ENCODE measurements at regions not wholly inside any gene's neighbourhood (a gene's known extent, or its start where the extent isn't known, plus 50 kb on each side); places are given as distances from the start of the nearest gene placed in this dataset.

DNA sequence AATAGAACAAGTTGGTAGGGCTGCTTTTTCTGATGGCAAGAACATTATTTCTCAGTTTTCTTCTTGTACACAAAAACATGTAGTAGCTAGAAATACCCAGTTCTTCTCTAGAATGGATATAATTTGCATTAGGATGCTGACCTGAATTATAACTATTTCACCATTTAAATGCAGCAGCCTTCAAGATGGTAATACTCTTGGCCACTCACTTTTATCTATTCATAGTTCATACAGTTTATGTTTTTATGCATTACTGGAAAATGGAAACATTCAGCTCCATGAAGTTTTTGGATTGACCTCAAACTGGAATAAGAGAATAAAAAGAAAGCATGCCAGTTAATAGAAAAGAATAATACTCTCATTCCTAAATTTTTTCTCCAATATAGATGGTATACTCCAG is 487.4 kb downstream of the PABPC4L start:
- intact Hi-C loops (cut with DNase I; ENCODE audit: low total_unique reads) (no loop called here), in situ Hi-C loops (cut with MboI; ENCODE audit: low pct_ligation_motif_present in 1 of 4, low pct_unique_long_range_greater_than_20kb in 1 of 4, low sequenced_read_pairs in 3 of 4) (no loop called here)
- Histone ChIP-seq H3K4me3 (no peak overlapping the region), H3K36me3 (no peaks in the 10 kb centered on the region), H3K4me1 (no peaks in the 10 kb centered on the region), H3K9me3 (no peaks in the 10 kb centered on the region), H3K27ac (no peak overlapping the region), H3K27me3 (no peaks in the 10 kb centered on the region)
- no peak for DNase-seq
- TF ChIP-seq EP300 (IDR thresholded peaks at IDR 0.05; ENCODE audit: low read depth) (no peak), POLR2A (IDR thresholded peaks at IDR 0.05) (no peak), POLR2AphosphoS5 (IDR thresholded peaks at IDR 0.05) (no peak)
- TF ChIP-seq, protein P1, sequence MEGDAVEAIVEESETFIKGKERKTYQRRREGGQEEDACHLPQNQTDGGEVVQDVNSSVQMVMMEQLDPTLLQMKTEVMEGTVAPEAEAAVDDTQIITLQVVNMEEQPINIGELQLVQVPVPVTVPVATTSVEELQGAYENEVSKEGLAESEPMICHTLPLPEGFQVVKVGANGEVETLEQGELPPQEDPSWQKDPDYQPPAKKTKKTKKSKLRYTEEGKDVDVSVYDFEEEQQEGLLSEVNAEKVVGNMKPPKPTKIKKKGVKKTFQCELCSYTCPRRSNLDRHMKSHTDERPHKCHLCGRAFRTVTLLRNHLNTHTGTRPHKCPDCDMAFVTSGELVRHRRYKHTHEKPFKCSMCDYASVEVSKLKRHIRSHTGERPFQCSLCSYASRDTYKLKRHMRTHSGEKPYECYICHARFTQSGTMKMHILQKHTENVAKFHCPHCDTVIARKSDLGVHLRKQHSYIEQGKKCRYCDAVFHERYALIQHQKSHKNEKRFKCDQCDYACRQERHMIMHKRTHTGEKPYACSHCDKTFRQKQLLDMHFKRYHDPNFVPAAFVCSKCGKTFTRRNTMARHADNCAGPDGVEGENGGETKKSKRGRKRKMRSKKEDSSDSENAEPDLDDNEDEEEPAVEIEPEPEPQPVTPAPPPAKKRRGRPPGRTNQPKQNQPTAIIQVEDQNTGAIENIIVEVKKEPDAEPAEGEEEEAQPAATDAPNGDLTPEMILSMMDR (IDR thresholded peaks at IDR 0.05): no peak

DNA sequence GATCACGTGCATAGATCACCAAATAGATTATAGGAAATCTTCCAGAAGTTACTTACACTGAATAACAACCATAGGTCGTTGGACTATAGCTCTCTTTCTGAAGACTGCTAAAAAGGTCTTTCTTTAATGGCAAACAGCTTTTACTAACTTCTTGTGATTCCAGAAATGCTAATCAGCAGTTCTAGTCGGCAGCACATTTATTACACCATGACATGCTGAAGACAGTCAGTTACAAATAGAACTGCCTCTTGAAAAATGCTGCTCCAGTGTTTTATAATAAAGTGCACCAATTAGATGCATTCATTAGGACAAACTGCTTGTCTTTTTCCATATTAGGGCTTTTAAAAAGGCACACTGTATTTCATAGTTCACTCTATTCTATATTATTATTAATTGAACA is 488.2 kb downstream of the PABPC4L start:
- in situ Hi-C loops (cut with MboI; ENCODE audit: low pct_ligation_motif_present in 1 of 4, low pct_unique_long_range_greater_than_20kb in 1 of 4, low sequenced_read_pairs in 3 of 4): no loop called here
- Histone ChIP-seq H3K4me1 (no peaks in the 10 kb centered on the region), H3K9me3 (peaks cover 0 to 4% of the 10 kb centered on the region in 2 donors), H3K27me3 (no peaks in the 10 kb centered on the region), H3K27ac (no peak overlapping the region), H3K4me3 (no peak overlapping the region), H3K36me3 (no peaks in the 10 kb centered on the region)
- DNase-seq: no peak
- intact Hi-C loops (cut with DNase I; ENCODE audit: low total_unique reads): no loop called here
- WGBS, 2 donors (ENCODE audit: low coverage in 1 of 2): 40 to 53% methylated on average over 3 of the region's 3 CpGs
- no peak for TF ChIP-seq POLR2AphosphoS5 (IDR thresholded peaks at IDR 0.05)

DNA sequence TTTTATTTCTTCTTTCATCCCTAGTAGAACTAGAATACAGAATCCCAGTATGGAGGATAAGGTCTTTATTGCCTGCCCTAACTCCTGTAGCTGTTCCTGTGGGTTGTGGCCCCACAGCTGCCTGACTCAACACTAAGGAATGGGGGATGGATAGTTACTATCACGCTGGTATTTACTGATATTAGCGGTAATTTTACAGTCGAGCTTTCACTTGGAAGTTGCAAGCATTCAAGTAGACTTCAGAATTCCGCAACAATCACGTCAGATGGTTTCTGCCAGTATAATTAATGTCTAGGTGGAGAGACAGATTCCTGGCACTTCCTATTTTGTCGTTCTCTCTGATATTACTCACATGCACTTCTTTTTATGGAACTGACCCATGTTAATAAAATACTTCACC is 489.8 kb downstream of the PABPC4L start:
- 81% methylated on average over 6 of the region's 6 CpGs; no CpG with 5 or more reads in 1 of the 2 donors for WGBS, 2 donors (ENCODE audit: low coverage in 1 of 2)
- intact Hi-C loops (cut with DNase I; ENCODE audit: low total_unique reads): no loop called here
- H3K27ac ChIP-seq: no peak overlapping the region

DNA sequence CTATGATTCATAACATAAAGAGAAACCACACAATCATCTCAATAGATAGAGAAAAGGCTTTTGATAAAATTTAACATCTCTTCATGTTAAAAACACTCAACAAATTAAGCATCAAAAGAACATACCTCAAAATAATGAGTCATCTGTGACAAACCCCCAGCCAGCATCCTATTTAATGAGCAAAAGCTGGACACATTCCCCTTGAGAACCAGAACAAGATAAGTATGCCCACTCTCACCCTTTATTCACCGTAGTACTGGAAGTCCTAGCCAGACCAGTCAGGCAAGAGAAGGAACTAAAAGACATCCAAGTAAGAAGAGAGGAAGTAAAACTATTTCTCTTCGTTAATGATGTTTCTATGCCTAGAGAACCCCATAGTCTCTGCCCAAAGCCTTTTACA is 507.2 kb downstream of the PABPC4L start:
- intact Hi-C loops (cut with DNase I; ENCODE audit: low total_unique reads) (loop anchor here (1.0 kb wide), 1 partner anchor 37 kb away; no protein-coding TSS in a partner anchor), in situ Hi-C loops (cut with MboI; ENCODE audit: low pct_ligation_motif_present in 1 of 4, low pct_unique_long_range_greater_than_20kb in 1 of 4, low sequenced_read_pairs in 3 of 4) (no loop called here)
- DNase-seq: no peak
- H3K4me3 ChIP-seq: no peak overlapping the region
- TF ChIP-seq, protein P1 (IDR thresholded peaks at IDR 0.05): no peak
- TF ChIP-seq POLR2A (IDR thresholded peaks at IDR 0.05) (no peak), POLR2AphosphoS5 (IDR thresholded peaks at IDR 0.05) (no peak), EP300 (IDR thresholded peaks at IDR 0.05; ENCODE audit: low read depth) (no peak)
- no peak overlapping the region for H3K27ac ChIP-seq
- WGBS, 2 donors (ENCODE audit: low coverage in 1 of 2): 86 to 89% methylated on average over 2 of the region's 2 CpGs
- no peaks in the 10 kb centered on the region for H3K4me1 ChIP-seq
- H3K27me3 ChIP-seq: no peaks in the 10 kb centered on the region
- H3K36me3 ChIP-seq: no peaks in the 10 kb centered on the region
- H3K9me3 ChIP-seq: no peaks in the 10 kb centered on the region

More for the DNA sequence above, 489.8 kb downstream of the PABPC4L start:
- H3K9me3 ChIP-seq: peaks cover 0 to 4% of the 10 kb centered on the region in 2 donors
- no peak for DNase-seq
- H3K4me1 ChIP-seq: no peaks in the 10 kb centered on the region
- TF ChIP-seq POLR2AphosphoS5 (IDR thresholded peaks at IDR 0.05) (no peak), EP300 (IDR thresholded peaks at IDR 0.05; ENCODE audit: low read depth) (no peak), POLR2A (IDR thresholded peaks at IDR 0.05) (no peak)
- TF ChIP-seq, protein P1 (IDR thresholded peaks at IDR 0.05): no peak
- H3K36me3 ChIP-seq: no peaks in the 10 kb centered on the region
- in situ Hi-C loops (cut with MboI; ENCODE audit: low pct_ligation_motif_present in 1 of 4, low pct_unique_long_range_greater_than_20kb in 1 of 4, low sequenced_read_pairs in 3 of 4): no loop called here
- no peak overlapping the region for H3K4me3 ChIP-seq
- no peaks in the 10 kb centered on the region for H3K27me3 ChIP-seq

GRCh38 chr4:133683967-133684366 is 517.6 kb downstream of the PABPC4L start:
- TF ChIP-seq POLR2AphosphoS5 (IDR thresholded peaks at IDR 0.05) (no peak), POLR2A (IDR thresholded peaks at IDR 0.05) (no peak), EP300 (IDR thresholded peaks at IDR 0.05; ENCODE audit: low read depth) (no peak)
- TF ChIP-seq, protein P1 (IDR thresholded peaks at IDR 0.05): no peak
- intact Hi-C loops (cut with DNase I; ENCODE audit: low total_unique reads) (no loop called here), in situ Hi-C loops (cut with MboI; ENCODE audit: low pct_ligation_motif_present in 1 of 4, low pct_unique_long_range_greater_than_20kb in 1 of 4, low sequenced_read_pairs in 3 of 4) (no loop called here)
- Histone ChIP-seq H3K27ac (no peak overlapping the region), H3K36me3 (no peaks in the 10 kb centered on the region), H3K9me3 (no peaks in the 10 kb centered on the region), H3K4me1 (no peaks in the 10 kb centered on the region), H3K27me3 (no peaks in the 10 kb centered on the region), H3K4me3 (no peak overlapping the region)
- 85% methylated on average over 6 of the region's 6 CpGs; no CpG with 5 or more reads in 1 of the 2 donors for WGBS, 2 donors (ENCODE audit: low coverage in 1 of 2)
- DNase-seq: no peak
